Neutrophil (primary cell): ENCODE measurements at regions not wholly inside any gene's neighbourhood (a gene's known extent, or its start where the extent isn't known, plus 50 kb on each side); places are given as distances from the start of the nearest gene placed in this dataset.

Experiments
- H3K27ac ChIP-seq: fragments of 200-600 bp; sonication (generic); 2 replicates; pipeline ENCODE4 v1.5.1; 2016; ENCODE audit warnings: mild to moderate bottlenecking, moderate library complexity
- H3K27me3 ChIP-seq: fragments of 200-600 bp; sonication (generic); 2 replicates; pipeline ENCODE4 v1.6.0; 2016; ENCODE audit warnings: mild to moderate bottlenecking
- H3K36me3 ChIP-seq: fragments of 200-600 bp; sonication (generic); 2 replicates; pipeline ENCODE4 v1.5.1; 2017
- H3K4me1 ChIP-seq, 2 experiments: fragments of 200-600 bp in 1 of 2; sonication (generic) in 1 of 2; 1 replicate in 1 of 2; 2 replicates in 1 of 2; pipeline versions ENCODE4 v1.5.1 to v1.6.1; 2013 to 2016; ENCODE audit warnings: low read depth in 1 of 2, low read length in 1 of 2, mild to moderate bottlenecking in 1 of 2, moderate library complexity in 1 of 2; ENCODE audit not compliant: control insufficient read depth in 1 of 2, insufficient read depth in 1 of 2
- H3K4me3 ChIP-seq, 2 experiments: fragments of 200-600 bp in 1 of 2; sonication (generic) in 1 of 2; 1 replicate in 1 of 2; 2 replicates in 1 of 2; pipeline ENCODE4 v1.5.1; 2013 to 2016; ENCODE audit warnings: low read depth in 1 of 2, low read length in 1 of 2, mild to moderate bottlenecking in 1 of 2, moderate library complexity in 1 of 2
- H3K9me3 ChIP-seq: fragments of 200-600 bp; sonication (generic); 2 replicates; pipeline ENCODE4 v1.5.1; 2016
- TF ChIP-seq, protein P1 (sequence below): fragments of 200-600 bp; sonication (generic); IDR thresholded peaks from 2 replicates; pipeline ENCODE4 v1.5.1; 2016; ENCODE audit warnings: antibody characterized with exemption

DNA sequence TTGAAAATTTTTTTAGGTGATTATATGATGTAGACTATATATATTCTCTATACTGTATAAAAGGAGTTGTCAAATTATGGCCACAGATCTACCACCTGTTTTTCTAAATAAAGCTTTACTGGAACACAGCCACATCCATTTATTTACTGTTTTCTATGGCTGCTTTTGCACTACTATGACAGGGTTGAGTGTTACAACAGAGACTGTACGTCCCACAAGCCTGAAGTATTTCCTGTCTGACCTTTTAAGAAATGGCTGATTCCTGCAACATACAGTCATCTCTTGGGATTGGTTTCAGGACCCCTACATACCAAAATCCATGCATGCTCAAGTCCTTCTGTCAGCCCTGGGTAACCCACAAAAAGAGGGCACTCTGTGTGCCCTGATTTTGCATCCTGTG lies 508.3 kb downstream of the TSN start:
- Histone ChIP-seq H3K27me3 (no peaks in the 10 kb centered on the region), H3K36me3 (no peaks in the 10 kb centered on the region), H3K27ac (no peak overlapping the region), H3K4me3 (no peak overlapping the region), H3K9me3 (no peaks in the 10 kb centered on the region), H3K4me1 (no peaks in the 10 kb centered on the region)
- TF ChIP-seq, protein P1, sequence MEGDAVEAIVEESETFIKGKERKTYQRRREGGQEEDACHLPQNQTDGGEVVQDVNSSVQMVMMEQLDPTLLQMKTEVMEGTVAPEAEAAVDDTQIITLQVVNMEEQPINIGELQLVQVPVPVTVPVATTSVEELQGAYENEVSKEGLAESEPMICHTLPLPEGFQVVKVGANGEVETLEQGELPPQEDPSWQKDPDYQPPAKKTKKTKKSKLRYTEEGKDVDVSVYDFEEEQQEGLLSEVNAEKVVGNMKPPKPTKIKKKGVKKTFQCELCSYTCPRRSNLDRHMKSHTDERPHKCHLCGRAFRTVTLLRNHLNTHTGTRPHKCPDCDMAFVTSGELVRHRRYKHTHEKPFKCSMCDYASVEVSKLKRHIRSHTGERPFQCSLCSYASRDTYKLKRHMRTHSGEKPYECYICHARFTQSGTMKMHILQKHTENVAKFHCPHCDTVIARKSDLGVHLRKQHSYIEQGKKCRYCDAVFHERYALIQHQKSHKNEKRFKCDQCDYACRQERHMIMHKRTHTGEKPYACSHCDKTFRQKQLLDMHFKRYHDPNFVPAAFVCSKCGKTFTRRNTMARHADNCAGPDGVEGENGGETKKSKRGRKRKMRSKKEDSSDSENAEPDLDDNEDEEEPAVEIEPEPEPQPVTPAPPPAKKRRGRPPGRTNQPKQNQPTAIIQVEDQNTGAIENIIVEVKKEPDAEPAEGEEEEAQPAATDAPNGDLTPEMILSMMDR, result no peak

DNA sequence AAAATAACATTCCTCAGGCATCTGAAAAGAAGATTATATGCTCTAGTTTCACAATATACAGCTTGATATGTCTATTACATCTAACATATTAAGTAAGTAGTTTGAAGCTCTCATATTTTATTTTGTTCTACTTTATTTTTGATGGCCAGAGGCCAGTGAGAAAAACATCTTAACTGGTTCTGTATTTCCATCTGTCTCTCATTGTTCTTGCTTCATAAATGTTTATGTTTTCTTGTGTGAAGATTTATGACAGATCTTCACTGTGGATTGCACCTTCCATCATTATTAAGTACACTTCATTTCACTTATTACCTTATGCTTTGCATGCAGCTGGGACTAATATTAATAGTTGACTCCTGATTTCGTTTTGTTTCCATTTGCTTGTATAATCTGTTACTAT lies 511.2 kb downstream of the TSN start:
- Histone ChIP-seq H3K4me1 (no peaks in the 10 kb centered on the region), H3K27me3 (no peaks in the 10 kb centered on the region), H3K4me3 (no peak overlapping the region), H3K27ac (no peak overlapping the region), H3K36me3 (no peaks in the 10 kb centered on the region), H3K9me3 (no peaks in the 10 kb centered on the region)
- TF ChIP-seq, protein P1, result no peak

DNA sequence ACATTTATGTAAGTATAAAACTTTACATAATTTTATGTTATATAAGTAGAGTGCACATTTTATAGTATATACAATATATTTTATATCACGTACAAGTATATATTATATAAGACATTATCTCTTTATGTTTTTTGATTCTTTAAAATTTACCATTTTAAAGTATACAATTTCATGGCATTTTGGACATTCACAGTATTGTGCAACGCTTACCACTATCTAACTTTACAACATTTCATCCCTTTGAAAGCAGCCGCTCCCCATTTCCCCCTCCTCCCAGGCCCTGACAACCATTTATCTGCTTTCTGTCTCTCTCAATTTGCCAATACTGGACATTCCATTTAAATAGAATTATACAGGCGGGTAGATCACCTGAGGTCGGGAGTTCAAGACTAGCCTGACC lies 512.5 kb downstream of the TSN start:
- H3K9me3 ChIP-seq, result no peaks in the 10 kb centered on the region
- TF ChIP-seq, protein P1, result no peak
- no peaks in the 10 kb centered on the region for H3K4me1 ChIP-seq
- no peak overlapping the region for H3K4me3 ChIP-seq
- no peak overlapping the region for H3K27ac ChIP-seq
- H3K36me3 ChIP-seq, result no peaks in the 10 kb centered on the region
- no peaks in the 10 kb centered on the region for H3K27me3 ChIP-seq

DNA sequence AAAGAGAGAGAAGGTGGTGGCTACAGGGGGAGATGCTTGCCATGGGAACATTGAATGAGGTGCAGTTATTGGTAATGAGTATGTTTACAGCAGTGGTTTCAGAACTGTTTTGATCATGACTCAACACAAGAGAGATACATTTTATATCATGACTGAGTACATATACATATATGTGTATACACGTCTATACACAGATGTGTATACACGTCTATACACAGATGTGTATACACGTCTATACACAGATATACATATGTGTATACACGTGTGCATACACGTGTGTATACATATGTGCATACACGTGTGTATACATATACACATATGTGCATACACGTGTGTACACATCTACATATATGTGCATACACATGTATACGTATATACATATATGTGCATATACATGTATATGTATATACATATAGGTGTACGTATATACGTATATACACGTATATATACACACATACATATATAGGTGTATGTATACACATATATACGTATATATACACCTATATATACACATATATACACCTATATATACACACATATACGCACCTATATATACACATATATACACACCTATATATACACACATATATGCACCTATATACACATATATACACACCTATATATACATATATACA lies 518.5 kb downstream of the TSN start:
- no peak overlapping the region for H3K4me3 ChIP-seq
- H3K27me3 ChIP-seq, result no peaks in the 10 kb centered on the region
- H3K27ac ChIP-seq, result no peak overlapping the region
- H3K9me3 ChIP-seq, result no peaks in the 10 kb centered on the region
- H3K36me3 ChIP-seq, result no peaks in the 10 kb centered on the region
- H3K4me1 ChIP-seq, result no peaks in the 10 kb centered on the region
- TF ChIP-seq, protein P1, result no peak

DNA sequence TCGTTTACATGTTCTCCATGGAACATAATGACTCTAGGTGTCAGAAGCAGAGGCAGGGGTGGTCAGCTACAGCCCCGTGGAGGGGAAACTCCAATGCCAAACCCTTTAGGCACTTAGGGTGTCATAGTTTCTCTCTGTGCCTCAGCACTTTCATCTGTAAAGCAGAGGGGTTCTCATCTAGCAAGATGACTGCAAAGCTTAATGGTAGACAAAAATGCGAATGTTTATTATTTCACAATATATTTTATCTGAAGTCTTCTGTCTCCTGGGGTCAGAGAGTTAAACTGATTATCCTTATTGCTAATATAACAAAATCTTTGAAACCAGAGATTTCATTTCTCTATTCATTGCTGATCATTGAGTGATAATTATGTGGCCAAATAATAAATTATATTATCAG lies 522.5 kb downstream of the TSN start:
- H3K27me3 ChIP-seq, result no peaks in the 10 kb centered on the region
- H3K4me1 ChIP-seq, result no peaks in the 10 kb centered on the region
- no peaks in the 10 kb centered on the region for H3K9me3 ChIP-seq
- no peak overlapping the region for H3K4me3 ChIP-seq
- TF ChIP-seq, protein P1, result no peak
- H3K27ac ChIP-seq, result no peak overlapping the region
- no peaks in the 10 kb centered on the region for H3K36me3 ChIP-seq

DNA sequence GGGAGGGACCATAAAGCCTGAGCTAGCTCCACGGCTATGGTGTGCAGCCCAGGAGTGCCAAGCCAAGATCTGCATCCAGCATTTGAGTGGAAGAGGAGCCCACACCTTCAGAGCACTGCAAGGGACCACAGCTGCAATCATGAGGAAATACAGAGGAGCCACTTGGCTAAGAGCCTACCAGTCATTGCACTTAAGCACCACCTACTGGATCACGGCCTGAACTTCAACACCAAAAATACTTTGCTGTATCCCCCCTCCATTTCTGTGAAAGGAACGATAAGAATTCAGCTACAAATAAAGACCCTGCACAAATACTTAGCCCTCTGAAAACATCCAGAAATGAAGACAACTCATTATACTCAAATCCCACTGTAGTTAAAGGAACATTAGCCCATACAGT lies 545.3 kb downstream of the TSN start:
- Histone ChIP-seq H3K4me3 (no peak overlapping the region), H3K36me3 (no peaks in the 10 kb centered on the region), H3K4me1 (no peaks in the 10 kb centered on the region), H3K9me3 (peaks cover 6% of the 10 kb centered on the region), H3K27me3 (no peaks in the 10 kb centered on the region), H3K27ac (no peak overlapping the region)
- TF ChIP-seq, protein P1, result no peak
